GM13977 (cell line): ENCODE measurements at regions not wholly inside any gene's neighbourhood (a gene's known extent, or its start where the extent isn't known, plus 50 kb on each side); places are given as distances from the start of the nearest gene placed in this dataset.

Source experiments
- DNase-seq: peaks from one replicate; pipeline ENCODE4 v3.0.0; 2012; ENCODE audit warnings: low spot score
- CTCF ChIP-seq: IDR thresholded peaks from 2 replicates; pipeline ENCODE4 v1.5.1; 2012; ENCODE audit warnings: mild to moderate bottlenecking, control low read depth; ENCODE audit not compliant: insufficient read depth; ENCODE audit errors: extremely low read depth, missing control alignments
- in situ Hi-C: fragments of 300-500 bp; cut with MboI; formaldehyde crosslinking; loops from one replicate; pipeline ENCODE4 v1.12.0; 2022; ENCODE audit warnings: low sequenced_read_pairs, low pct_unique_long_range_greater_than_20kb, mixed read lengths, inconsistent platforms; ENCODE audit not compliant: unreplicated experiment

GRCh38 chr4:115780835-115781234, 667.4 kb upstream of the NDST4 start:
- no peak for TF ChIP-seq CTCF
- no peak for DNase-seq
- in situ Hi-C loops: no loop called here

GRCh38 chr4:115780268-115780667, 666.8 kb upstream of the NDST4 start:
- in situ Hi-C loops: no loop called here
- DNase-seq: no peak
- TF ChIP-seq CTCF: no peak

GRCh38 chr4:115770046-115770543, 656.7 kb upstream of the NDST4 start:
- TF ChIP-seq CTCF: no peak
- in situ Hi-C loops: no loop called here
- no peak for DNase-seq

- in situ Hi-C loops: no loop called here
- TF ChIP-seq CTCF: no peak
Observed at GRCh38 chr4:115769396-115769795, 656.0 kb upstream of the NDST4 start.

GRCh38 chr4:115763051-115763450, 649.6 kb upstream of the NDST4 start:
- no peak for TF ChIP-seq CTCF
- DNase-seq: no peak

More at GRCh38 chr4:115769396-115769795, 656.0 kb upstream of the NDST4 start:
- no peak for DNase-seq

GRCh38 chr4:115759231-115759630, 645.8 kb upstream of the NDST4 start:
- no peak for TF ChIP-seq CTCF
- no peak for DNase-seq
- in situ Hi-C loops: no loop called here

More at GRCh38 chr4:115763051-115763450, 649.6 kb upstream of the NDST4 start:
- in situ Hi-C loops: no loop called here

GRCh38 chr4:115749404-115749803, 636.0 kb upstream of the NDST4 start:
- in situ Hi-C loops: no loop called here
- no peak for TF ChIP-seq CTCF

More at GRCh38 chr4:115749404-115749803, 636.0 kb upstream of the NDST4 start:
- DNase-seq: no peak
